ENCODE measurements at regions not wholly inside any gene's neighbourhood (a gene's known extent, or its start where the extent isn't known, plus 50 kb on each side); places are given as distances from the start of the nearest gene placed in this dataset.

GRCh38 chr1:184299406-184299790, 87.4 kb upstream of the C1orf21 start:
- in situ Hi-C loops (cut with HindIII; ENCODE audit: extremely low pct_ligation_motif_present, low pct_unique_long_range_greater_than_20kb) = no loop called here
- Histone ChIP-seq H3K9ac (ENCODE audit: insufficient read depth, low read depth, low read length) (no peak overlapping the region), H3K4me2 (ENCODE audit: low read depth, low read length) (no peak overlapping the region), H4K20me1 (ENCODE audit: insufficient read depth, low read length) (no peaks in the 10 kb centered on the region), H3K79me2 (ENCODE audit: insufficient read depth, low read length) (no peaks in the 10 kb centered on the region), H2AFZ (ENCODE audit: low read length) (no peak overlapping the region), H3K27me3 (ENCODE audit: control insufficient read depth in 1 of 2, insufficient read depth in 2 of 2, low read length in 2 of 2) (no peaks in the 10 kb centered on the region; a peak in 1 of 5 replicates), H3K36me3 (replicated peaks in 1 of 2; ENCODE audit: control insufficient read depth in 1 of 2, insufficient read depth in 2 of 2, low read length in 2 of 2) (no peaks in the 10 kb centered on the region), H3K4me1 (ENCODE audit: insufficient read depth, low read length) (no peaks in the 10 kb centered on the region), H3K4me3 (replicated peaks in 1 of 3; ENCODE audit: insufficient read depth in 1 of 3, low read depth in 2 of 3, low read length in 3 of 3) (no peak overlapping the region), H3K27ac (ENCODE audit: extremely low read length, insufficient read depth, low read length) (no peak overlapping the region), H3K9me3 (ENCODE audit: low read length) (peaks cover 3% of the 10 kb centered on the region; the same call in 1 of the 2 replicates)
- POLR2A ChIA-PET = no interaction called here
- TF ChIP-seq PPARG (CRISPR knock-in tag; conservative IDR thresholded peaks at IDR 0.05) (no peak), ZNF235 (CRISPR knock-in tag; IDR thresholded peaks at IDR 0.05; ENCODE audit: borderline replicate concordance) (no peak), HMG20A (CRISPR knock-in tag; IDR thresholded peaks at IDR 0.05; ENCODE audit: borderline replicate concordance) (no peak), EP300 (IDR thresholded peaks at IDR 0.05; ENCODE audit: low read depth in 2 of 2, low read length in 2 of 2) (no peak), EP300 (CRISPR knock-in tag; IDR thresholded peaks at IDR 0.05; ENCODE audit: borderline replicate concordance) (no peak)
- TF ChIP-seq, protein P1, sequence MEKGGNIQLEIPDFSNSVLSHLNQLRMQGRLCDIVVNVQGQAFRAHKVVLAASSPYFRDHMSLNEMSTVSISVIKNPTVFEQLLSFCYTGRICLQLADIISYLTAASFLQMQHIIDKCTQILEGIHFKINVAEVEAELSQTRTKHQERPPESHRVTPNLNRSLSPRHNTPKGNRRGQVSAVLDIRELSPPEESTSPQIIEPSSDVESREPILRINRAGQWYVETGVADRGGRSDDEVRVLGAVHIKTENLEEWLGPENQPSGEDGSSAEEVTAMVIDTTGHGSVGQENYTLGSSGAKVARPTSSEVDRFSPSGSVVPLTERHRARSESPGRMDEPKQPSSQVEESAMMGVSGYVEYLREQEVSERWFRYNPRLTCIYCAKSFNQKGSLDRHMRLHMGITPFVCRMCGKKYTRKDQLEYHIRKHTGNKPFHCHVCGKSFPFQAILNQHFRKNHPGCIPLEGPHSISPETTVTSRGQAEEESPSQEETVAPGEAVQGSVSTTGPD (CRISPR knock-in tag; IDR thresholded peaks at IDR 0.05) = no peak
- ATAC-seq = no peak
- no TSS peak for BruUV-seq (replicated peaks)
- 0% methylated on average over 2 of the region's 2 CpGs for WGBS (ENCODE audit: low lambda C conversion rate)
- intact Hi-C loops (cut with micrococcal nuclease; ENCODE audit: unreplicated experiment) = no loop called here
- FAIRE-seq = no peak
- DNase-seq (ENCODE audit: low spot score) = no peak
- CTCF ChIA-PET (ENCODE audit: low intra/inter-chr PET ratio, low total read pairs) = no interaction called here

GRCh38 chr1:184299796-184300195, 87.0 kb upstream of the C1orf21 start:
- Histone ChIP-seq H3K4me2 (ENCODE audit: low read depth, low read length) (no peak overlapping the region), H3K4me3 (replicated peaks in 1 of 3; ENCODE audit: insufficient read depth in 1 of 3, low read depth in 2 of 3, low read length in 3 of 3) (no peak overlapping the region), H3K4me1 (ENCODE audit: insufficient read depth, low read length) (no peaks in the 10 kb centered on the region), H3K79me2 (ENCODE audit: insufficient read depth, low read length) (no peaks in the 10 kb centered on the region), H3K27me3 (ENCODE audit: control insufficient read depth in 1 of 2, insufficient read depth in 2 of 2, low read length in 2 of 2) (no peaks in the 10 kb centered on the region; a peak in 1 of 5 replicates), H3K36me3 (replicated peaks in 1 of 2; ENCODE audit: control insufficient read depth in 1 of 2, insufficient read depth in 2 of 2, low read length in 2 of 2) (no peaks in the 10 kb centered on the region), H3K9me3 (ENCODE audit: low read length) (peaks cover 3% of the 10 kb centered on the region; the same call in 1 of the 2 replicates), H3K27ac (ENCODE audit: extremely low read length, insufficient read depth, low read length) (no peak overlapping the region), H4K20me1 (ENCODE audit: insufficient read depth, low read length) (no peaks in the 10 kb centered on the region), H3K9ac (ENCODE audit: insufficient read depth, low read depth, low read length) (no peak overlapping the region), H2AFZ (ENCODE audit: low read length) (no peak overlapping the region)
- WGBS (ENCODE audit: low lambda C conversion rate) = 10% methylated on average over 2 of the region's 2 CpGs
- in situ Hi-C loops (cut with HindIII; ENCODE audit: extremely low pct_ligation_motif_present, low pct_unique_long_range_greater_than_20kb) = no loop called here
- FAIRE-seq = no peak
- intact Hi-C loops (cut with micrococcal nuclease; ENCODE audit: unreplicated experiment) = no loop called here
- no peak for ATAC-seq
- no TSS peak for BruUV-seq (replicated peaks)
- CTCF ChIA-PET (ENCODE audit: low intra/inter-chr PET ratio, low total read pairs) = no interaction called here
- POLR2A ChIA-PET = no interaction called here
- no peak for DNase-seq (ENCODE audit: low spot score)
- TF ChIP-seq PCBP1 (IDR thresholded peaks at IDR 0.05; ENCODE audit: borderline replicate concordance, low read depth, low read length) (no peak), ADNP (CRISPR knock-in tag; IDR thresholded peaks at IDR 0.05) (no peak), CEBPB (IDR thresholded peaks at IDR 0.05; ENCODE audit: borderline replicate concordance, low read depth, low read length) (no peak), ZNF549 (CRISPR knock-in tag; IDR thresholded peaks at IDR 0.05) (no peak), ZFP1 (CRISPR knock-in tag; IDR thresholded peaks at IDR 0.05) (no peak), ZNF800 (CRISPR knock-in tag; IDR thresholded peaks at IDR 0.05) (no peak), SP1 (IDR thresholded peaks at IDR 0.05) (no peak), SP1 (CRISPR knock-in tag; IDR thresholded peaks at IDR 0.05) (no peak), HOXA3 (CRISPR knock-in tag; IDR thresholded peaks at IDR 0.05) (no peak)
- TF ChIP-seq, protein P2, sequence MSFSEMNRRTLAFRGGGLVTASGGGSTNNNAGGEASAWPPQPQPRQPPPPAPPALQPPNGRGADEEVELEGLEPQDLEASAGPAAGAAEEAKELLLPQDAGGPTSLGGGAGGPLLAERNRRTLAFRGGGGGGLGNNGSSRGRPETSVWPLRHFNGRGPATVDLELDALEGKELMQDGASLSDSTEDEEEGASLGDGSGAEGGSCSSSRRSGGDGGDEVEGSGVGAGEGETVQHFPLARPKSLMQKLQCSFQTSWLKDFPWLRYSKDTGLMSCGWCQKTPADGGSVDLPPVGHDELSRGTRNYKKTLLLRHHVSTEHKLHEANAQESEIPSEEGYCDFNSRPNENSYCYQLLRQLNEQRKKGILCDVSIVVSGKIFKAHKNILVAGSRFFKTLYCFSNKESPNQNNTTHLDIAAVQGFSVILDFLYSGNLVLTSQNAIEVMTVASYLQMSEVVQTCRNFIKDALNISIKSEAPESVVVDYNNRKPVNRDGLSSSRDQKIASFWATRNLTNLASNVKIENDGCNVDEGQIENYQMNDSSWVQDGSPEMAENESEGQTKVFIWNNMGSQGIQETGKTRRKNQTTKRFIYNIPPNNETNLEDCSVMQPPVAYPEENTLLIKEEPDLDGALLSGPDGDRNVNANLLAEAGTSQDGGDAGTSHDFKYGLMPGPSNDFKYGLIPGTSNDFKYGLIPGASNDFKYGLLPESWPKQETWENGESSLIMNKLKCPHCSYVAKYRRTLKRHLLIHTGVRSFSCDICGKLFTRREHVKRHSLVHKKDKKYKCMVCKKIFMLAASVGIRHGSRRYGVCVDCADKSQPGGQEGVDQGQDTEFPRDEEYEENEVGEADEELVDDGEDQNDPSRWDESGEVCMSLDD (CRISPR knock-in tag; IDR thresholded peaks at IDR 0.05; ENCODE audit: borderline replicate concordance) = no peak
